H1 (cell line): ENCODE measurements at regions not wholly inside any gene's neighbourhood (a gene's known extent, or its start where the extent isn't known, plus 50 kb on each side); places are given as distances from the start of the nearest gene placed in this dataset.

Source experiments
- ASH2L ChIP-seq: fragments of 200-600, 300-600 bp; sonication (generic); IDR thresholded peaks from one replicate; pipeline ENCODE4 v1.7.1; 2017; ENCODE audit warnings: low read length
- ATF3 ChIP-seq: IDR thresholded peaks from 2 replicates; pipeline ENCODE4 v1.6.1; 2011; ENCODE audit warnings: low read depth, mild to moderate bottlenecking, low read length; ENCODE audit not compliant: insufficient read depth
- CHD7 ChIP-seq: fragments of 300-600 bp; sonication (generic); IDR thresholded peaks from 2 replicates; pipeline ENCODE4 v1.7.1; 2012; ENCODE audit warnings: low read length, moderate library complexity, mild to moderate bottlenecking, inconsistent platforms; ENCODE audit not compliant: insufficient replicate concordance
- KDM1A ChIP-seq: fragments of 200-600, 300-600 bp; sonication (generic); IDR thresholded peaks from 2 replicates; pipeline ENCODE4 v1.7.1; 2016; ENCODE audit warnings: mild to moderate bottlenecking, low read length, borderline replicate concordance
- KDM4A ChIP-seq: IDR thresholded peaks from one replicate; pipeline ENCODE4 v1.7.1; 2012; ENCODE audit warnings: low read depth, mild to moderate bottlenecking, moderate library complexity, low read length, inconsistent platforms; ENCODE audit not compliant: severe bottlenecking
- PHF8 ChIP-seq: fragments of 200-600 bp; sonication (generic); conservative IDR thresholded peaks from 2 replicates; pipeline ENCODE4 v1.7.1; 2012; ENCODE audit warnings: low read depth, mild to moderate bottlenecking, inconsistent platforms, low read length, moderate library complexity
- POLR2A ChIP-seq, 2 experiments: IDR thresholded peaks; 1 replicate in 1 of 2; 2 replicates in 1 of 2; pipeline ENCODE4 v1.6.1; 2011; ENCODE audit warnings: low read depth in 2 of 2, low read length in 2 of 2, mild to moderate bottlenecking in 2 of 2; ENCODE audit errors: control extremely low read depth in 1 of 2
- POLR2AphosphoS5 ChIP-seq: IDR thresholded peaks from 2 replicates; pipeline ENCODE4 v1.6.1; 2011; ENCODE audit warnings: low read depth, low read length
- RNF2 ChIP-seq: fragments of 200-900, 300-1000 bp; sonication (generic); IDR thresholded peaks from 2 replicates; pipeline ENCODE4 v1.7.1; 2016; ENCODE audit warnings: borderline replicate concordance, low read depth, mild to moderate bottlenecking, antibody characterized with exemption, low read length; ENCODE audit not compliant: poor library complexity, severe bottlenecking; ENCODE audit errors: missing control alignments
- SUZ12 ChIP-seq: fragments of 200-600 bp; sonication (generic); IDR thresholded peaks from 2 replicates; pipeline ENCODE4 v1.6.1; 2012; ENCODE audit warnings: mild to moderate bottlenecking, inconsistent platforms, low read length, moderate library complexity, mixed read lengths
- TAF1 ChIP-seq: IDR thresholded peaks from 2 replicates; pipeline ENCODE4 v1.6.1; 2011; ENCODE audit warnings: mild to moderate bottlenecking, low read depth, low read length
- TAF7 ChIP-seq: optimal IDR thresholded peaks from 2 replicates; pipeline ENCODE3; 2011; ENCODE audit warnings: low read depth, mild to moderate bottlenecking, inconsistent platforms, low read length, moderate library complexity, borderline replicate concordance

- TF ChIP-seq CHD7 (no peak), KDM1A (no peak), ASH2L (no peak), KDM4A (no peak), RNF2 (no peak), SUZ12 (no peak), ATF3 (no peak), PHF8 (no peak), TAF1 (no peak), POLR2A (IDR thresholded peaks at IDR 0.05; ENCODE audit: control extremely low read depth in 1 of 2, low read depth in 2 of 2, low read length in 2 of 2) (no peak), TAF7 (no peak), POLR2AphosphoS5 (no peak)
Observed at GRCh38 chr12:76249501-76249900, 98.7 kb downstream of the BBS10 start (continued).
